SKM-1 treated with dmso at 0.1 percent for 144 hours (cell line): ENCODE measurements at regions not wholly inside any gene's neighbourhood (a gene's known extent, or its start where the extent isn't known, plus 50 kb on each side); places are given as distances from the start of the nearest gene placed in this dataset.
"Not testable (repeated sequence)": the region's sequence is repeated elsewhere in the genome, so short reads cannot be mapped to it uniquely, and the experiment has no call there.

Experiments used
- DNase-seq: peaks from one replicate; lab custom pipeline; 2025; ENCODE audit not compliant: unreplicated experiment; lab: John Stamatoyannopoulos, UW

DNA sequence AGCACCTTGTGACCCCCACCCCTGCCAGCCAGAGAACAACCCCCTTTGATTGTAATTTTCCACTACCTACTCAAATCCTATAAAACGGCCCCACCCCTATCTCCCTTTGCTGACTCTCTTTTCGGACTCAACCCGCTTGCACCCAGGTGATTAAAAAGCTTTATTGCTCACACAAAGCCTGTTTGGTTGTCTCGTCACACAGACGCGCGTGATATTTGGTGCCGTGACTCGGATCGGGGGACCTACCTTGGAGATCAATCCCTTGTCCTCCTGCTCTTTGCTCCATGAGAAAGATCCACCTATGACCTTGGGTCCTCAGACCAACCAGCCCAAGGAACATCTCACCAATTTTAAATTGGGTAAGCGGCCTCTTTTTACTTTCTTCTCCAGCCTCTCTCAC is 995.0 kb upstream of the LCORL start:
- not testable (repeated sequence) for DNase-seq

DNA sequence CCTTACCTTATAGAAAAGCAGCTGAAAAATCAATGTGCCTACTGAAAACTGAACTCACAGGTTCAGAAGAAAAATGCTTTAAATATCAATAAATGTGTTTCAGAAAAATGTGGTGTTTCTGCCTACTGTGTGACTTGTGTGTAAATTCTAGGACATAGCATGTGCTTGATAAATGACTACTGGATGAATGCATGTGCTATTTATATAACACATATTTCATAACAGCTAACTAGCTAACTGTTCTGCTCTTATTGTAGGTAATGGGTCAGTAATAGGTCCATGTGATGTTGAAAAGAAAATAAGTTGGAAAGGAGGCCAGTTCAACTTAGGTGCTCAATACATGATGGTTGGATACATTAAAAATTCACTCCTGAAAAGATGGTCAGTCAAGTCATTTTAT is 993.0 kb upstream of the LCORL start:
- no peak for DNase-seq

DNA sequence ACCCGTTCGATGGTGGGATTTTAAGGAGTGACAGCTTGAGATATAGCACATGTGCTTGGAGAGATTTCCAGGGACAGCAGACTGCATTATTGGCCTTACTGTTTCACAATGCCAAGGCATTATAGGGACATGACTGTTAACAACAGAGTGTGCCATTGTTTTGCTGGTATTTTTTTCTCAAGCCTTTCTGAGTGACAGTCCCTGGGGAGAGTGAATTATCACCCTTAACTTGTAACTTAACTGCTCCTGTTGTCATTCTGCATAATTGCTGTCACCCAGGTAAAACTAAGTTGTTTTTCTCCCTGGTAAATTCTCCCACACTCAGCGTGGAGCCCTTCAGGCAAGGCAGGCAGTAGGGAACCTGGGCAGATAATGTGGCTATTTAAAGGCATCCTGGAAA is 989.2 kb upstream of the LCORL start:
- DNase-seq, result no peak

DNA sequence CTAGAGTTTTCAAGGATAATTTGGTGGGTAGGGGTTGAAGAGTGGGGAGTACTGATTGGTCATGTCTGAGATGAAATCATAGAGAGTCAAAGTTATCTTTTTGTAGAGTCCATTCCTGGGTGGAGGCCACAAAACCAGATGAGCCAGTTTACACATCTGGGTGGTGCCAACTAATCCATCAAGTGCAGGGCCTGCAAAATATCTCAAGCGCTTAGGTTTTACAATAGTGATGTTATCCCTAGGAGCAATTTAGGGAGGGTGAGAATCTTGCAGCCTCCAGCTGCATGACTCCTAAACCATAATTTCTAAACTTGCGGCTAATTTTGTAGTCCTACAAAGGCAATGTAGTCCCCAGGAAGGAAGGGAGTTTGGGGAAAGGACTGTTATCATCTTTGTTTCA is 988.3 kb upstream of the LCORL start:
- no peak for DNase-seq

DNA sequence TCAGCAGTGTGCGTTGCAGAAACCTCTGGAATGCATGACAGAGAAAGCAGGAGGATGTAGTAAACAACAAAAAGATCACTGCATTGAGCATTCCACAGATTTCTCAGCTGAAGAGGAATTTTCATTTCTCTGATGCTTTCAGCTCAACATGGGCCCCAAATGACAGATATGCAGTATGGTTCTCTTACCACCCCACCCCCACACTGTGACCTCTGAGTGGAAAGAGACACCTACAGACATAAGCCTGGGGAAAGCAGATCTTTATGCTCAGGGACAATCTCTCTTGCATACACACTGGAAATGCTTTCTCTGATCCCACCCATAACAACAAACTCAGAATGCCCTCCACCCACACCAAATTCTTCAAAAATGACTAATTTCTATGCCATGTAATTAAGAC is 983.7 kb upstream of the LCORL start:
- DNase-seq, result no peak

DNA sequence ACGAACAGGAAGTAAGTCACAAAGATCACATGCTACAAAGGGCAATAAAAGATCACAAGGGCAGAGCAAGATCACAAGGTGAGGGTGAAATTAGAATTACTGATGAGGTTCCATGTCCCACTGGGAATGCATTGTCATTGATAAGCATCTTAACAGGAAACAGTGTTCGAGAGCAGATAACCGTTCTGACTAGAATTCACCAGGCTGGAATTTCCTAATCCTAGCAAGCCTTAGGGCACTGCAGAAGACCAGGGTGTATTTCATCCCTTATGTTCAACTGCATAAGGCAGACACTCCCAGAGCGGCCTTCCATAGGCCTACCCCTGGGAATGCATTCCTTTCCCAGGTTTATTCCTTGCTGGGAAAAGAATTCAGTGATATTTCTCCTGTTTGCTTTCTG is 980.6 kb upstream of the LCORL start:
- DNase-seq, result no peak

DNA sequence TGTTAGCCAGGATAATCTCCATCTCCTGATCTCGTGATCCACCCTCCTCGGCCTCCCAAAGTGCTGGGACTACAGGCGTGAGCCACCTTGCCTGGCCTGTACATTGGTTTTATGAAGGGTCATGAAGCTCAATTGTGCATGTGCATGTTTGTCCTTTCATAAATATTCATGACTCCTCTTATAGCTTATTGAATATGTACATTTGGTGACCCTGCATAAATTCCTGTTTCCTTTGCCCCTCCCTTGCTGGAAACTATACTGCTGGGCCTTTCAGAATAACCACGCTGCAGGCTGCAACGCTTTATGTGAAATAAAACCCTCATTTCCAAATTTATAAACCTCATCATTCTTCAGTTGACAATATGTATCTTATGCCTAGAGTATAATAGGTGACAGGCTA is 978.0 kb upstream of the LCORL start:
- no peak for DNase-seq

DNA sequence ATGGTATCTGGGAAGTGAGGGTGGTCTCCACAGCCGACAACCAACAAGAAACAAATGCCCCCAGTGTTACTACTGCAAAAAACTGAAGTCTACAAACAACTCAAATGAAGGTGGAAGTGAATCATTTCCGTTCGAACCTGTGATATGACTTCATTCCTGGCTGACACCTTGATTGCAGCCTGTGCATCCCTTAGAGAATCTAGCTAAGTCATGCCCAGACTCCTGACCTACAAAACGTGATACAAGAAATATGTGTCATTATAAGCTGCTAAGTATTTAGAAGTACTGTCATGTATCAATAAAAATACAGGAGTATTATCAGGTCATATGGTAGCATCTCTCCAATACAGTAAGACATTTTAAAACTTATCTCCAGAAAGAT is 959.7 kb upstream of the LCORL start:
- DNase-seq, result no peak

DNA sequence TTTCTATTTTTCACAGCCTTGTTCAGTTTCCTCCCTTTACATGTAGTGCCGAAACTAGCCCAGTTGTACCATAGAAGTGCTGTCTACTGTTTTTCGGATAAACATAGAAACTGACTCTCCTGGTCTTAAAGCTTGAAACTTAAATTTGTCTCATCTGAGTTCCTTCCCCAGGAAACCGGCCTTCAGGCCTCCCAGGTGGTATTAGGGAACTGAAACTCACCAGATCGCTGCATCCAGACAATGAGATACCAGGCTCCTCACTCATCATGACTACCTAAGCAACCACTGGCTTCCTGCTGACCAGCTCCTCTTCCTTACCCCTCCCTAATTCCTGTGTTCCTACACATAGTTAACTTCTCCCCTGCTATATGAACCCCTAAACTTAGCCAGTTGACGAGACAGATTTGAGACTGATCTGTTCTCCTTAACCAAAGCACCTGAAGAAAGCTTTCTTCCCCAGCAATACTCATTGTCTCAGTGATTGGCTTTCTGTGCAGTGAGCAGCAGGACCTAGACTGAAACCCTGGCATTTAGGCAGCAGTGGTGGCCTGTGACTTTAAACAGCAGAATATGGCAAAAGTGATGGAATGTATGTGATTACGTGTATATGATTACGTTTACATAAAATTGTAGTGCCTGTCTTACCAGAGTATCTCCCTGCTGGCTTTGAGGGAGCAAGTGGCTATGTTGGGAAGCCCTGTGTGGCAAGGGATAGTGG is 959.1 kb upstream of the LCORL start:
- peak; percentile 23 for DNase-seq

DNA sequence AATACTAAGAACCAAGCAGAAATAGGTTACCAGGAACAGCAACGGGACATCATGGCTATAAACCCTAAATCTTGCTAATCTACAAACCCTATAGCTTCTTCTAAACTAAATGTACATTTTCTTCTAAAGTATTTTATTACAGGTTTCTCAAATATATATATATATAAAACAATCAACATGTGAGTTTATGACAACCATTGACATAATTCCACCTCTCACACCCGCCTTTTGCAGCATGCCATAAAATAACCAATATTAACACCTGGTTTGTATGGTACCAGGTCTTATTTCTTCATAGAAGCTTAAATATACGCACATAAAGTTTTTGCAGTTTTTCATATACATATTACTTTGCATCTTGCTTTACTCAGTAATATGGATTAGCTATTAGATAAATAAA is 955.3 kb upstream of the LCORL start:
- no peak for DNase-seq

DNA sequence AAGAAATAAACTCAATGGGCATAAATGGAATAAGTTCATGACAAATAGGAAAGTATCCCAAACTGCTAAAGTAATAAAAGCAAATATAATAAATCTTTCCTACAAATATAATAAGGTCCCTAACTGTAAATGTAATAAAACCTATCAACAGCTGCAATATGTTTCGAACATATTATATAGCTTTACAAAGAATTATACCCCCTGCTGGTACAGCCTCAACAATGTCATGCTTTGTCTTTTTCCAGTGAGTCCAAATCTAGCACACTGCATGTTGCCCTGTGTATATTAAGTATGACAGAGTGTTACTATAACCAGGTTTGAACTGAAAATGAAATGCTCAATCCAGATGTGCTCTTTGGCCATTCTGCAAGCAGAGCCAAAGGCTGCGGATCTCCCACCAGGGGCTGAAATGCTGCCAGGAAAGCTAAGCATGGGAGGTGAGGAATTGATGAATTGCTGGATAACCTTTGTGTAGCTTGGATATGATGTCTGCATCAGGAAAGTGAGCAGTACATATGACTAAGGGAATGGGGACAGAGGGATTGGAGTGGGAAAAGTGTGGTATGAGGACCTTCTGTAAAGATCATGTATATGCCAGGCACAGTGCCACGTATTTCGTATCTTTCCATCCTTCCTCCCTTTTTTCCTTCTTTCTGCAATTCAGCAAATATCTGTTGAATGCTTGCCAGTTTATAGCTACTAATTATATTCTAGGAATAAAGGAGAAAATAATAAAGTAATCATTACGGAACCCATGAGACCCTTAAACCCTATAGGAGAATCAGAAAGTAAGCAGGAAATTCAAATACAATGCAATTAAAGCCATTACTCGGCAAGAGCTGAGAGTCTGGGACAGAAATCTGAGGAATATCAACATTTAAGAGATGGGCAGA is 954.6 kb upstream of the LCORL start:
- DNase-seq, result no peak

DNA sequence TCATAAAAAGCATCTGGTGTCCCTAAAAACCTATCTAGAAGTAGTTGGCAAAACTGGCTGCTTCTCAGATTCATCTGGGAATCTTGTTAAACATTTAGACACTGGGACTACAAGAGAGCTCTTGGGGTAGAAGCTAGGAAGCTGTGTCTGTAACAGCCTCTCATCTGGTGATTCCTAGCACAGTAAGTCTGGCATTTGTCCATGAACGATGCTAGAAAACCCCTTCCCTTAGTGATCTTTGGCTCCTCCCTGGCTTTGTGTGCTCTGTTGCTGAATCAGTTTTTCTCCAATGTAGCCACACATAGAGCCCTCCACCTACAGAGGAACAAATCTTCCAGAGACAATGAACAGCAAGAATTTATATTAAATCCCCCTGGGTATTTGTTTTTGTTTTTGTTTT is 951.7 kb upstream of the LCORL start:
- no peak for DNase-seq

DNA sequence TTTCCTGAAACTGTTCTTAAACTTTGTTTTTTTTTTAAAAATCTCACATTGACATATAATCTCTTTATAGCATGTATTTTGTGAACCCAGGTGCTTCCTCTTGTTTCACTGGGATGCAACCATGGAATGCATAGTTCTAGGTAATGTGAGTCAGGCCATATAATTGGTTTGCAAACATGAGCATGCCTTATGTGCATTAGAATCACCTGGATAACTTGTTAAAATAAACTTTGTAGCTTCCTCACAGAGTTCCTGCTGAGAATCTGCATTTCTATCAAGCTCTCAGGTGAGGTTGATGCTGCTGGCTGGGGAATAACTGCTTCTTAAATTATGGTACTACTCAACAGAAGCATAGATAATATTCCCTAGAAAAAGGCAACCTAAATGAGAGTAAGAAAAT is 940.3 kb upstream of the LCORL start:
- DNase-seq, result no peak

DNA sequence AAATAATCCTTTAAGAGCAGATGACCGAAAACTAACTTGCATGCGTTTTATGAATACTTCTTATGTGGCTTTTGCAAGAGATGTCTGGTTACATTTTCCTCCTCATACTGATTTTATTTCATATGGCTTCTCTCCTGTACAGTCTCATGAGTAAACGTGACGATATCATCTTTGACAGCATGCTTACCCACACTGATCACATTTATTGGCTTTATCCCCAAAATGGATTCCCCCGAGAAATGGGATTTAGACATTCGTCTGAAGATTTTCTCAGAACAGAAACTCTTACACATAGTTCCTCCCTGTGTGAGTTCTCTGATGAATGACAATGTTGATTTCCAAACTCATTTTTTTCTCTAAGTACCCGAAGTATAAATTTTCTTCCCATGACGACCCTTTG is 939.7 kb upstream of the LCORL start:
- DNase-seq, result no peak

DNA sequence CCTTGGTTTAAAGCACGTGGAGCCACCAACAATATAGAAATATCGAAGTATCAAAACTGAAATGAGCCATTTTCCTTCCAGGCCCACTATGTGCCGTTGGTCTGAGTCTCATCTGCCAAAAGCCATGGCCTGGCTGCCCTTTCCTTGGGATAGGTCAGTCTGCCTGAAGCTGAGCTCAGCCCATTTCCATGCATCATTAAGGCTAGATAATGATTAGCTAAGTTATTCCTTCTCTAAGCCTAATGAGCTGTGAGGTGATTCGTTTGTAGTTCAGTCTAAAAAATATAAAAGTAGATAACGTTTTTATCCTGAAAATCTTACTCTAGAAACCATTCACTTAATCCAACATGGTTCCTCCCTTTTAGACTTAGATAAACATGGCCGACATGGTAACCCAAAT is 936.2 kb upstream of the LCORL start:
- DNase-seq, result no peak

DNA sequence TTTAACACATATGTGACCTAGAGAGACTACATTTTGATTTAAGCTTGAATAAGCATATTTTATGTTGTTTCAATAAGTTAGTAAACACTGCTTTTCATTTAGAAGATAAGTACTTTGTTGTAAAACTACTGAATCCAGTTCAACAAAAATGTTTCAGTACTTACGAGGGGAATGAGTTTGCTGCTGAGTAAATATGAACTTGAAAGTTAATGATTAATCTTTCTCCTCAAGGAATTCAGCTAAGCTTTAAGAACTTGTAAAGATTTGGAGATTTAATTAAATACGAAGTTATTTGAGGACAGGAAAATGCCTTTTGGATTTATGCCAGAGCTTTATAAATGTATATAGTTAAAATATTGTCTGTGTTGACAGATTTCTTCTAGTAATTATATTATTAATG is 933.0 kb upstream of the LCORL start:
- DNase-seq, result no peak

DNA sequence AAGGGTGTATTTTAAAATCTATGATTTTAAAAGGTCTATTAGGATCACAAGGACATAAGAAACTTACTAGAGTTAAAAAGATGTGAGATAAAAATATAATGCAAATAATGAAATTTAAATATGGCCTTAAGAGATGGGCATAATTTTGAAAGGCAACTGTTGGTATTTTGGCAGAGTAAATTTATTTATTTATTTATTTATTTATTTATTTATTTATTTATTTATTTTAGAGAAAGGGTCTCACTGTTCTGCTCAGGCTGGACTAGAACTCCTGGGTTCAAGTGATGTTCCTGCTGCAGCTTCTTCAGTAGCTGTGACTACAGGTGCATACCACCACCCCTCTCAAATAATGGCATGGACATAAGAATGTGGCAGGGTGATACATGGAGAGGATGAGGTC is 932.1 kb upstream of the LCORL start:
- DNase-seq, result no peak

DNA sequence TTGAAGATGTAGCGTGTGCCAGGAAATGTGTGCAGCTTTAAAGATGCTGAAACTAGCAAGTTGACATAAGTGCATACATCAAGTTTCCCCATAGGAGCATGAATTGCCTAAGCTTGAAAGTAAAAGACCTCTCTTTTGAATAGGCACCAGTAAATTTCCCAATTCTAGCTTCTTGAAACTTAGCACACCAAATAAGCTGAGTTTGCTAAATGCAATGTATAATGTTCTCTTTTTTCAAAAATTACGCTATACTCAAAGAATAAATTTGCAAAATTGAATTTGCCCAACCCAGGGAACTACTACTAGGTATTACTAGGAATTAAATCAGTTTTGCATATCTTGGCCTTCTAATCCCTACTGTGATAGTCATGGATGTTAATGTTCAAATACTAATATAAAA is 923.9 kb upstream of the LCORL start:
- no peak for DNase-seq

DNA sequence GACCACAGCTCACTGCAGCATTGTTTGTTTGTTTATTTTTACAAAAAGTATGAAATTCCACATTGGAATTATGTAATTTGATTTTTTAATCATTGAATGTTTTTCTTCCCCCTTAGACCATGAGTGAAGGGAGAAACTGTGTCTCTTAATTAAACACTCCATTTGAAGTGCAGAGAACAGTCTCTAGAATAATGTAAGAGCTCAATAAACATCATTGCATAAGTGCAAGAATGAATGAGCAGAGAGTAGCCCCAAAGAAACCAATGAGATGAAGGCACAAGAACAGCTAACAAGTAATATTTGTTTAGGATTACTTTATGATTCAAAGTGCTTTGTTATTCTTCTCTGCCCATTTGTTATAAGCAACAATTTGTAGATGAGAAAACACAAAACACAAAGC is 921.3 kb upstream of the LCORL start:
- DNase-seq, result no peak

DNA sequence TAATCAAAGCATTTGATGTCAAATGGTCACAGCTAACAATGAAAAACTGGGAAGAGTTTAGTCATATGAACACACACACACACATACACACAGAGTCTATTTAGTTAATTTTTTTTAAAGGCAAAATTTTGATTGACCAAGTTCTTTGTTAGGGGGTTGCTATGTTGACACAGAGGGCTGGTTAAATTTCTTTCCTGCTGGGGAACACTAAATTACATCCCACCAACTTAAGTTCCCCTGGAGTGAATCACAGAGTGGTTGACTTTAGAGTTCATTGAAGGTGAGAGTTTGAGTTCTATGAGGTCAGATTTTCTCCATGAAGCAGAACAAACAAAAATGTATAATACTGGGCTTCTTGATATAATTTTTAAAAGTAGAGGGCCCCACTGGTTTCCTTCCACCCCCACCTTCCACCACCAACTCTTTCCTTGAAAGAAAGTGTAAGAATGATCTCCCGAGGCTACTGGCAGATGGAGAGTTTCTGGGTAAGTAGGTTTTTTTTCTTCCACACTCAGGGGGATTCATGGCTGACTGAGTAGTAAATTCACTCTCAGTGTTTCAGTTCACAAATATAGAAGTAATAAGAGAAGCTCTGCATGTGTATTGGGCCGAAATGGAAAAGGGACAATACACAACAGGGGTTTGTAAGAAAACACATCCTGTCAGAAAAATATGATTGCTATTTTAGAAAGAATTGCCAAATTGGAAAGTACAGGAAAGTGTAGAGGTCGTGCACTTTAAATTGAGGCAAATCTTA is 917.0 kb upstream of the LCORL start:
- DNase-seq, result no peak

DNA sequence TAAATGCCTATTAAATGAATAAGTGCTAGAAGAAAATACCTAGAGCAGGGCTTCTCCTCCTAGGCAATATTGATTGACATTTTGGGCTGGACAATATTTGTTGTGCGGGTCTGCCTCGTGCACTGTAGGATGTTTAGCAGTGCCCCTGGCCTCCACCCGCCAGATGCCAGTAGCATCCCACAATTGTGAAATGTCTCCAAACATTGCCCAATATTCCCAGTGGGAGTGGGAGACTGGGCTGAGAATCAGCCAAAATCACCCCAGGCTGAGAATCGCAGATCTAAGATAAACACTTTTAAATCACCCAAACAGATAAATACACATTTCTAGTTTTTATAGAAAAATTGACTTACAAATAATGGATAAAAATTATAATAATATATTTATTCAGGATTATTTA is 916.2 kb upstream of the LCORL start:
- DNase-seq, result no peak

DNA sequence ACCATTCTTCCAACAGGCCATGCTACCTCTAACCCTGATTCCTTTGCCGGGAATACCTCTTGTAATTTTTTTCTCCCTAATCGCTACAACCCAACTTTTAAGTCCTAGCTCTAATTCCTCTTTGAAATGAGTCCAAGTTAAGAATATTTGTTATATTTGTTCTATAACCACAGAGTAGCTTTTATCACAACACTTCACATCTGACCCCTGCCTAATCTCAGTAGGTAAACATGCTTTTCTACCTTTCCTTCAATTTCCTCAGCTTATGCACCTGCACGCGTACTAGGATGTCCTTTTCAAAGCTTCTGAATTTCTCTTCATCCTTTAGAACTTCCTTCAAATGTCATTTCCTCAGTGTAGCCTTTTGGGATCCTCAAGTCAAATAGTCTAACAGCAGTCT is 915.5 kb upstream of the LCORL start:
- DNase-seq, result no peak
